ENCODE measurements at regions not wholly inside any gene's neighbourhood (a gene's known extent, or its start where the extent isn't known, plus 50 kb on each side); places are given as distances from the start of the nearest gene placed in this dataset.

DNA sequence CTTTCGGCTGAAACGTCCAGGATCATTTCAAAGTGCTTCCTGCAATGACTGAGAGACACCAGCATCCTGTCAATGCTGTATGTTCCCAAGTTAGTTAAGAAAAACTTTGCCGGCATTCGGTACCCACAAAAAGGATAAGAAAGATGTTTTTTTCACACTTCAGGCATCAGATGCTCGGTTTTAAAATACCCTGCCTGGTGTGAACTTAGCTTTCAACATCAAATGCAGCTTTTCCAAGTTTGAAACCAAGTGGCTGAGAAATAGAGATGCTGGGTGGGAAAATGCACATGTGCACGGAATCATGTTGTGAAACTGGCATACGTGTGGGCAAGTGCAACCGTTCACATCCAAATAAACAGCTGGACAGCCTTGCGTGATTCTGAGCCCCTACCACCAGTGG is 254.9 kb upstream of the IGF1R start:
- DNase-seq, result no peak

DNA sequence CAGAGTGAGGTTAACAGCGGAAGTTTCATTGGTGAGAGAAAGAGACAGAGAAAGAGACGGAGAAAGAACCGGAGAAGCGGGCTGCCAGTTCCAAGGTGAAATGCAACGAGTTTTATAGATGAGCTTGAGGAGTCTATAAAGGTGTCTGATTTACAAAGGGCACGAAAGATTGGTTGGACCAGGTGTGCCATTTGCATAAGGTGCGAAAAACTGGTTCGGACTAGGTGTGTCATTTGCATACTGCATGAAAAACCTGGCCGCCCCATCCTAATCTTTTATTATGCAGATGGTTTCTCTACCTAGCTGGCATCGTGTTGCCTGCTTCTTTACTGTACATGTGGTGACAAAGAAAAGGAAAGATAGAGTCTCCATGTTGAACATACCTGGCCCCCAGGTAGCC is 253.8 kb upstream of the IGF1R start:
- no peak for DNase-seq

DNA sequence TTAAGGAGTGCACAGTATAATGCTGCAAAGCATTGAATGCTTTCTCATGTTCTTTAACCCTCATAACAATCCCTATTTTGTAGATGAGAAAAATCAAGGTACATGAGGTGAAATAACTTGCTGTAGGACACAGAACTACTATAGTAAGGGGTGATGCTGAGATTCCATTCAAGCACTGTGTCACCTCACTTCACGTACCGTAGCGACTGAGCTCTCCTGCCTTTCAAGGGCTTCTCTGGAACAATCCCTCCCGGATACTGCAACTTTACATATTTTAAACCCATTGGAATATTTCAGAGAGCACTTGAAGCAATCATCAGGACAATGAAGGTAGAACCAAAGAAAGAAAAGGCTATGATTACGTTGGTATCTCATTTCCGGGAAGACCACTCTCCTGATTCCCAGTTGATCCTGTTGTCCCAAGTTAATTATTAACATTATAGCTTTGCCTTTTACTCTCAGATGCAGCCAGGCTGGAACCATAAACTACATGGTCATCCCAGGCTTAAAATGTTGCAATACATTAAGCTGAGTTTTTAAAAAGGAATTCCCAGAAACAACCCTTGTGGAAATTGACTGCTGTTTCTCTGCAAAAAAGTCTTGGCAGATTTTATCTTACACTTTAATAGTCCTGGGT is 252.2 kb upstream of the IGF1R start:
- no peak for DNase-seq

DNA sequence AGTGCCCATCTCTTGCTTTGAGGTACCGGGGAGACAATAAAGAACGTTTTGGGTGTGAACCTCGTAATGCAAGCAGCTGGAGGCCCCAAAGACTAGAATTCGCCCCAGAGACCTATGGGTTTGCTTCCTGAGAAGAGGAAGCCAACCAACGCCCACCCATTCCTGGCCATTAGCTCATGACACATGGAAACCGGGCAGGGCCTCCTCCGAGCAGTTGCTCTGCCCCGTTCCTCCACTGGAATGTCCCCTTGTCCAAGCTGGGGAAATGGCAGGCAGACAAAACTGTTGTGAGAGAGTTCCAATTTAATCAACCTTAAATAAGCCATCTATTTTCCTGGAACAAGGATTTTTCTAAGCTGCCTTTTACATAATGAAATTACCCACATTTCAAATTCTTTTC is 250.9 kb upstream of the IGF1R start:
- no peak for DNase-seq

DNA sequence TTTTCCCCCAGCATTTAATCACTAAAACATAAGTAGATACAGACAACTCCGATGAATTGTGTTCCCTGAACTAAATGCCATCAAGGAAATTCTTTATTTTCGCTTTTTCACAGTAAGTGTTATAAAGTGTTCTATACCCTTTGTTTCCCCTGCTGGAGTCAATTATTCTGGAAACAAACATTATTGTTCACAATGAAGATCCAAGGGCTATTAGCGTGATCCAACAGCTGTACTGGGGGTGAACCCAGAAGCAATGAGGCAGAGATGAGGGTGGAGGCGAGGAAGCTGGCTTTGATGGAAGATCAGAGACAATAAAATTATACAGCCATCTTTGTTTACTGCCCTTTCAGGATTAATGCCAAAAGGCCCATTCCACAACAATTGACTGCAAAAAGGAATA is 250.3 kb upstream of the IGF1R start:
- DNase-seq, result no peak

DNA sequence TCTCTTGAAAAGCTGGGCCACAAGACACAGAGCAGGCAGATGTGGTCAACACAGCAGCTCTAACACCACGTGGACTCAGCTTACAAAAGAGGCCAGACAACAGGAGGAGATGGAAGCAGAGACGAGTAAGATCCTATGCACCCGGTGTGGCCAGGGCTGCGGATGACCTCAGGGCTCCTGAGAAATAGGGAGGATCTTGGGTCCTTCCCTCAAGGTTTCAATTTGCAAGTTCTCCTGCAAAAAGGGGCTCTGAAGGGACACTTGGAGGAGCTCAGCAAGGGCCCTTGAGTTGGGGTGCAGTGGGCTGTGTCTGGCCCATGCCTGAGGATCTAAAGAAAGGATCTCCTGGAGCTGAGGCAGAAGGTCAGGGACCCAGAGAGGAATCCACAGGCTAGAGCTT is 249.5 kb upstream of the IGF1R start:
- DNase-seq, result no peak

DNA sequence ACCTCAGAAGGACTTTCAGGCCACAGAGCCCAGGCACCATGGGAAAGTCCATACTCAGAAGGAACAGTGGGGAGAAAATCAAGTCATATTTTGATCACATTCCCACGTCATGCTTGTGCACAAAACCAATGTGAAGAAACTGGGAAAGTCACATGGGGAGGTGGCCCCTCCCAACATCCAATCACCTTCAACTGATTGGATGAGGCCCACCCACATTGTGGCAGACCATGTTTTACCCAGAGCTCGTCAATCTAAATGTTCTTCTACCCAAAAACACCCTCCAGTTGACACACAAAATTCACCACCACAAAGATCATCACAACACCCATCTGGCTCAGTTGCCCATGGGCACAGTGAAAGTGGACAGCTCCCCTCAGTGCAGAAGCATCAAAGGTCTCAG is 248.2 kb upstream of the IGF1R start:
- DNase-seq, result no peak

DNA sequence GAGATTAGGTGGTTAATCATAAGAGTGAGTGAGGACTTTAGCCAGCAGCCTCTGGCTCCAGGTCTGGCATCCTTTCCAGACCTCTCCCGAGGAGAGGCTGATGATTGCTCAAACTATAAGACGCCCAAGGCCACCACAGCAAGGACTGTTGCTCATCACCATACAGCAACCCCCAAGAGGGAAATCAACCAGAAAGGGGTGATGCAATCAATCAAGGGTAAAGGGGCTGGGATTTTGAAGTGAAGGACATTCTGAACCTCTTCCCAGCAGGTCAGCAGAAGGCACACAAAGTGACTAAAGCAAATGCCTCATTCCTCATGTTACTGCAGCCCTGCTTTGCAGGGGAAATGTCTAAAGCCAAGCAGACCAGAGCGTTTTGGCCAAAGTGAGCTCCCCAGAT is 247.3 kb upstream of the IGF1R start:
- no peak for DNase-seq

DNA sequence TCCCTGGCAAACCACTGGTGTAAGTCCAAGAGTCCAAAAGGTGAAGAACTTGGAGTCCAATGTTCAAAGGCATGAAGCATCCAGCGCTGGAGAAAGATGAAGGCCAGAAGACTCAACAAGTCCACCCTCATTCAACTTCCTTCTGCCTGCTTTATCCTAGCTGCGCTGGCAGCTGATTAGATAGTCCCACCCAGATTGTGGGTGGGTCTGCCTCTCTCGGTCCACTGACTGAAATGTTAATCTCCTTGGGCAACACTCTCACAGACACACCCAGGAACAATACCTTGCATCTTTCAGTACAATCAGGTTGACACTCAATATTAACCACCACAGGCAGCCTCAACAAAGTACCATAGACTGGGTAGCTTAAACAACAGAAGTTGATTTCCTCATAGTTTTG is 245.9 kb upstream of the IGF1R start:
- no peak for DNase-seq

DNA sequence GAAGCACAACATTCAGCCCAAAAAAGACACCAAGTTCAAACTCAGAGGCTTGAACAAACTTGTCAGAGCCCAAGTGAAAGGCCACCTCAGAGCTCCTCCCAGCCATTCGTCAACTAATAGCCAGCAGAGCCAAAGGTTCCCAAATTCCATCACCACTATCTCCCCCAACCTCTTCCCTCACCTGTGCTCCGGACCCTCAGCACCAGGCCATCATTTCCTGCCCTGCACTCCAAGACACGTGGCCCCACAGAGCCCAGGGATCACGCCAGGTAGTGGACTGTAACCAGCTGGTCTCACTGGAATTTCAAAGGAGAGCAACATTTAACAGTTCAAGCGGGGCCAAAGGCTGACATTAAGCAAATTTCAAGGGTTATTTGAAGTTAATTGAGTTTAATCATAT is 245.2 kb upstream of the IGF1R start:
- DNase-seq, result no peak

DNA sequence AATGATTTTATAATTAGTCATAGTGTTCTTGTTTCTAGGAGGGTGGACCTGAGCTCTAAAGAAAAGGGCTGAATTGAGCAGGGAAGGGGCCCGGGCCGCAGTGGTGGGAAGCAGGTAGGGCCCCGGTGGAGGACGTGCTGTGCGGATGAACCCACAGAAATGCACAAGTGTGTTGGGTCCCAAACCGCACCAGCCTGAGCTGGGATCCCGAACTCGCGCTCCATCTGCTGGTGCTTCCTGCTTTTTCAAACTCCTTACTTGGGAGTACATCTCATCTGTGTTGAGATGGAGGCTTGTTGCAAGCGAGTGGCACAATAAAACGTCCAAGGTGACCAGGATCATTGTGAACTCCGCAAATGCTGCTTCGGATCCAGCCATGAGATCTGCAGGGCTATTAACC is 244.8 kb upstream of the IGF1R start:
- DNase-seq, result no peak

DNA sequence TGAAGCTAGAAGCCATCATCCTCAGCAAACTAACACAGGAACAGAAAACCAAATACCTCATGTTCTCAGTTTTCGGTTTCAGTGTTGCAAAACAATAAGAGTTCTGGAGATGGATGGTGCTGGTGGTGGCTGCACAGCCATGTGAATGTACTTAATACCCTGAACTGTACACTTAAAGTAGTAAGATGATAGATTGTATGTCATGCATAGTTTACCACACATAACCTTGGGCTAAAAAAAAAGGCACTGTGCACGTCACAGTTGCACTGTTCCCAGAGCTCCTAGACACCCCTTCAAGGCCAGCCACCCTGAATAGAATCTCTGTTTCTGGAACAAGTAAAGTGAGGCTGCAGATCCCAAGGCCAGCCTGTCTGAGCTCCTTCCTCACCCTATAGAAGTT is 243.3 kb upstream of the IGF1R start:
- no peak for DNase-seq

DNA sequence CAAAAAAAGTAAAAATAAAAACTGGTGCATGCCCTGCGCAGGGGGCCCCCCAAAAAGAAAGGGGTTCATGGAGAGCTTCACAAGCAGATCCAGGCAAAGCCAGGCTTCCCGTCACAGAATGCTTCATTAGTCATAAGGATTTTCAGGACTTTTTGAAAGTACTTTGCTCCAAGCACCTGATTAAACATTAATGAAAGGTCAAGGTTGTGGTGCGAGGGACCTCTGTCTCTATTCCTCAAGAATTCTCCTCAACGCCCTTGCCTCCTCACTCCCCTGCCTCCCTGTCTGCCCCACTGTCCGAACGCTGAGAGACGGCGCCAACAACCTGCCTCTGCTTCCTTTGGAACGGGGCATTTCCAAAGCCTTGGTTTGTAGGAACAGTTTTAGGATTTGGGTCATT is 240.1 kb upstream of the IGF1R start:
- no peak for DNase-seq

DNA sequence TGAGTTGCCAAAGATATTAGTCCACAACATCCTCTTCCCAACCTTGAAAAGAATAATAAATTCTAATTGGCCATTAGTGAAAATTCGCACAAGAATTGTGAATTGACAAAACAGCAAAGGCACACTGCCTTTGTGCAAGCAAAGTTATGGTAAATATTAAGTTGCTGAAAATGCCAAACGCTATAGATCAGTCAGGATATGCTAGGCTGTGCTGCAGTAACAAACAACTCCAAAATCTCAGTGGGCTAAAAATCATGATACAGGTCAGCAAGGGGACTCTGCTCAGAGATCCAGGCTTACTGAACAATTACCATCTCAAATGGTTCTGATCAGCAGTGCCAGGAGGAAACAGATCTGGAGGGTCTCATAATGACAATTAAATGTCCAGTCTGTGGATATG is 238.0 kb upstream of the IGF1R start:
- no peak for DNase-seq

DNA sequence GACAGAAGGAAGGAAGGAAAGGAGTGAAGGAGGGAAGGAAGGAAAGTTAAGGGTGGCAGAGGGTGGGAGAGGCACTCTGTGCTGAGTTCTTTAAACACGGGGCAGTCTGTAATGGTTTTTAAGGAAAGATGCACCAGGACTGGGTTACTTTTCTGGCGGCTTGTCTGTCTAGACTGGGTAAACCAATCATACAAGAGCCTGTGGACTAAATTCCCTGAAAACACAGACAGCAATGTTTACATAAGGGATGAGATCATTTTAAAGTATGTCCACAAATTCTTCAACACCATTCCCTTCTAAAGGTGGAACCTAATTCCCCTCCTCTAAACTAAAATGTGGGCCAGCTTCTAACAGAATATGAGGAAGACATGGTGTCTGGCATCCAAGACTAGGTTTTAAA is 235.5 kb upstream of the IGF1R start:
- DNase-seq, result no peak

DNA sequence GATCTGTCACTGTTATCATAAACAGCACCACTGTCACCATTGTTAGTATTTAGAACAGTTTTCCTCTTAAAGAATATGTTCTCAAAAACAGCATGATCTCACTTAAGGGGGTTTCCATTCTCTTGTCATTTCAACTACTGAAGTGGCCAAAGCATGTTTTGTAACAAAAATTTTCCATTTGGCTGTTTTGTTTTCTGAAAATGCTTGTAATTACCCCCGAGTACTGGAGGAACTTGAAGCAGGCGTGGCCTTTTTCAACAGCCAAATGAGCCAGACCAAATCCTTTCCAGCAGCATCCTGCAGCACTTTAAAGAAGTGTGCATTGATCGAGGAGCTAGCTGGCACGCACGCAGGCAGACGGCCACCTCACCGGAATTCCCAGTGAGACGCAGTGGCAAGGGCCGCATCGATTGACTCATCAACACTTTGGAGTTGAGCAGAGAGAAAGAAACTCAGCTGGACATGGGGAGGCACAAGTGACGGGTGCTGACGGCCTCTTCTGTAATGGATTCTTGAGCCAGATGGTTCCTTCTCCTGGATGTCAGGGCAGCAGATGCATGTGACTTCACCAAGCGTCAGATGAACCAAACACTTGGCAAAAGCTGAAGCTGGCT is 234.3 kb upstream of the IGF1R start:
- DNase-seq, result no peak

DNA sequence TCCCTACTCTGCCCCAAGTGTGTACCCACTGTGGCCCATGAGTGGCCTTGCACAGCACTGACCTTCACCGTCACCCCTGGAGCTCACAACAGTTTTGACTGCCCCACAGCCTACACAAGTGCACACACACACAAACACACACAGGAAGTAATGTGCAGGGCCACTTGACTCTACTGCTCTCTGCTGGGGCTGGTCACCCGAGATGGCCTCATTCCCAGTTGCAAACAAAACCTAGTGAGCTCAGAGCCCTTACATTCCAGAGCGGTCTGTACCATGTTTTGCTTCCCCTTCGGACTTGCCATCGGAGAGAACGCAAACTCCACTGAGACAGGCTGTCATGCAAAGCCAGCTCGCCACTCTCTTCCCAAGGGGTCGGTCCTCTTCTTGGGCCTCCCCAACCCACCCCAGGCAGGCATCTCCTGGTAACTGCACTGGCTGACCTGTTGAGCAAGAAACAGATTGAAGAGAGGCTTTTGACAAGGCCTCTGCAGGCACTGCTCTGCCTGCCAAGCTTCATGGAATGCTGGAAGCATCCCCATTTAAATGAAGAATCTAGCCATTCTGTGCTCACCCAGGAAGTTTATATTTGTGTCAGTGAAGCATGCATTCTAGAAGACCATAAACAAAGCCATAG is 232.0 kb upstream of the IGF1R start:
- no peak for DNase-seq

DNA sequence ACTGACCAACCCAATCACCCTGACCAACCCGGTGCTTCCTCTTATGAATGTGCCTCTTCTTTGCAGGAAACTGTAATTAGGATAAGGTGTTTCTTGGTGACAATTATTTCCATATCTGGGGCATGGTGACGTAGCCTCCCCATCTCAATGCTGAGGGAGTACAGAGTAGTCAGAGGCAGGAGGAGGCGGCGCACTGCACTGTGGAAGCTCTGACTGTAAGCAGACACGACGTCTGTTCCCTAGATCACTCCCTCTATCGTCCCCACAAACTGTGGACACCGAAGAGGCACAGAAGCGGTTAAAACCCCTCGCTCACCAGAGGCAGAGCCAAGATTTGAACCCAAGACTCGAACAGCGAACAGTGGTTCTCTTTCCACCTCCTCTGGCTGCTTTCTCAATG is 231.0 kb upstream of the IGF1R start:
- DNase-seq, result no peak

DNA sequence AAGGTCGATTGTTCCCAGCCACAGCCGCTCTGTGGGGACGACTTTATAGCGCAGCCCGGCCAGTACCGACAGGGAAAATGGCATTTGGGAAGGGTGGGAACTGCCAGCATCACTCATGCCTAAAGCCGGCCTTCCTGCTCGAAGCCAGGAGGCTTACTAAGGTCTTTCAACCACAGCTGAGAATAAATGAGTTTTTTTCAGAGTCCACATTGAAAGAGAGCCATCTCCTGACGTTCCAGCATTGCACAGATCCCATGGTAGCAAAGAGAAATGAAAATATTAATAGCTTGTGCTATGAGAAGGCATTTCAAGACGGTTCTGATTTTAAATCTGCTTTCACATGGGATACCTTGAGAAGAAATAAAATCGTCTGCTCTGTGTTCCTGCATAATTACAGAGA is 230.2 kb upstream of the IGF1R start:
- DNase-seq, result no peak

DNA sequence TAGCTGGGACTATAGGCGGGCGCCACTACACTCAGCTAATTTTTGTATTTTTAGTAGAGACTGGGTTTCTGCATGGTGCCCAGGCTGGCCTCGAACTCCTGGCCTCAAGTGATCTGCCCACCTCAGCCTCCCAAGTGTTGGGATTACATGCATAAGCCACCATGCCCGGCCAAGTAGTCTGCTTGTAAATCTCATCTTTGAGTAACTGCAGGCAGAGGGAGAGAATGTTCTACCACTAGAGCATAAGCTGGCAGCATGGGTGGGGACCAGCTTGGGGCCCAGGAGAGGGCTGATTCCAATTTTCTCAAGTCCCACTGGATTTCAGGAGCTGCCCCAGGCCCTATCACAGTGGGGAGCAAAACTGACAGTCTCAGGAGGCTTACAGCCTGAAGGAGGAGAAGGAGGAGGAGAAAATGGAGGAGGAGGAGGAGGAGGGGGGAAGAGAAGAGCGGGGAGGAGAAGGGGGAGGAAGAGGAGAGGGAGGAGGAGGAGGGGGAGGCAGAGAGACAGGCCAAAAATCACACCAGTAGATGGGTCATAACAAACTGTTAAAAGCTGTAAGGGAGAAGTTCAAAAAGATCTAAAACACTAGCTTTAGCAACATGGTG is 229.1 kb upstream of the IGF1R start:
- no peak for DNase-seq

DNA sequence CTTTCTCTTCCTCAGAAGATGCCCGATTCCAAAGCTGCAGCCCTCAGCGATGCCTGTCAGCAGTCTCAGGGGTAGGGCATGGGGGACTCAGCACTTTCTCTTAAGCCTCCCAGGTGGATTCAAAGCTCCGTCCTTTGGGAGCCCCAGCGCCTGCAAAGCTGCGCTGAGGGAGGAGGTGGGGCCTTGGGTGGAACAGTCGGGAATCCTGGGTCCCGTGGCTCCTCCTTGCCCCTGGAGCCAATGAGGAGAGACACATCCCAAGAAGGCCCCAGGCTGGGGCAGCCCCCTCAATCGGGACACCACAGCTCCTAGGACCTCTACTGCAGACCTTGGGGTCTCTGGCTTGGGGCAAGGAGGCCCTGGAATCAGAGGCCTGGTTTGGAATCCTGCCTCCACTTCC is 227.5 kb upstream of the IGF1R start:
- DNase-seq, result no peak

DNA sequence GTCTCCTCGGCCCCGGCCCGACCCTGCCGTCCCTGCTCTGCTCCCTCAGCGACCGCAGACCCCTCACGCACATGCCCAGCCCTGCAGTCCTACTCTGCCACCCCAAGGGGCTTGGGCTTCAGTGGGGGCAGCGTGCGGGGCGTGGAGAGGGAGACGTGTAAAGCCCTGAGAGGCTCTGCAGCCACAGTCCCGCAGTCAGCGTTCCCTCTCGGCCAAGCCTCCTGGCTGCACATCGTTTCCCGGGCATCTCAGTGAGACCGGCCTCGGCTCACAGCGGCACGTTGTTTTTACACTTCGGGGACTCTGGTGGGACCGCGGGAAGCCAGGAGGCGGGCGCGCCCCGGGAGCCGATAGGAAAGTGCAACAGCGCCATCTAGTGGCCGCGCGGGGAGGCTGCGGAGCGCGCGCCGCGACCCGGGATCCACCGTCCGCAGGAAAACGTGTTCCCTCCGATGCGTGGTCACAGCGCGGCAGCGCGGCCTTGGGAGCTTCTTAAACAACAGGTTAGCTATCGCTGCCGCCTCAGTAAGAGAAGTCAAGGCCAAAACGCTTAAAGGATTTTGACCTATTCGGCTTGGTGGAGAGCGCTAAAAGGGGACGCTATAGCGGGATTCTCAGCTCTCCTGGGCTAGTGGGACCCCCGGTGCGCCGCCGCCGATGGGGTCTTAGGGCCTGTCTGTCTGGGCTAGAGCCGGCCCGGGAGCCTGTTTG is 226.8 kb upstream of the IGF1R start:
- peak; percentile 19 for DNase-seq

DNA sequence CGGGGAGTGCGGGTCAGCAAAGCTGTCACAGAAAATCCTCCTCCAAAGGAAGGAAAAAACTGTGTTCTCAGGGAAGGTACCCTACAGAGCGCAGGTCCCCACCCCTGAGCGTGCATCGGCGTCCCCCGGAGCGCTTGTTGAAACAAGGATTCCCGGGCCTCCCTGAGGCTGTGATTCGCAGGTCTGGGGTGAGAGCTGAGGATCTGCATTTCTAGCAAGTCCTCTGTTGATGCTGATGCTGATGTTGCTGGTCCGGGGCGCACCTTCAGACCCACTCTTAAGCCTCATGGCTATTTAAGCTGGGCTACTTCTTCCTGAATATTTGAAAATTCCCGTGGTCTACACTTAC is 226.2 kb upstream of the IGF1R start:
- no peak for DNase-seq

DNA sequence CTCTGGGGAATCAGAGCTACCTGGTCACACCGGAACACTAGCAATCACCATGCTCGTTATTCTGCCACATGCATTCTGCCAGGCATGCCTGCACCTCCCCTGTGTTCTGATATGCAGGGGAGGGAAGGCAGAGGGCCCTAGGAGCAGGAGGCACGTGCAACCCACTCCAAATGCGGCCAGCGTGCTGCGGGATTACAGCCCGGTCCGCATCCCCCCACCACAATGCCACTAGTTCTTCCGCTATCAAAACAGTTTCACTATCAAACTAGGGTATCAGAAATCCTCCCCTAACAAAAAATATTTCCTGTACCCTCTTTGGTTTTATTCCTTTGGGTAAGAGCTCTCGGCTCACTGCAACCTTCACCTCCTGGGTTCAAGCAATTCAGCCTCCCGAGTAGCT is 223.2 kb upstream of the IGF1R start:
- DNase-seq, result no peak
